ENCODE measurements at regions not wholly inside any gene's neighbourhood (a gene's known extent, or its start where the extent isn't known, plus 50 kb on each side); places are given as distances from the start of the nearest gene placed in this dataset.

DNA sequence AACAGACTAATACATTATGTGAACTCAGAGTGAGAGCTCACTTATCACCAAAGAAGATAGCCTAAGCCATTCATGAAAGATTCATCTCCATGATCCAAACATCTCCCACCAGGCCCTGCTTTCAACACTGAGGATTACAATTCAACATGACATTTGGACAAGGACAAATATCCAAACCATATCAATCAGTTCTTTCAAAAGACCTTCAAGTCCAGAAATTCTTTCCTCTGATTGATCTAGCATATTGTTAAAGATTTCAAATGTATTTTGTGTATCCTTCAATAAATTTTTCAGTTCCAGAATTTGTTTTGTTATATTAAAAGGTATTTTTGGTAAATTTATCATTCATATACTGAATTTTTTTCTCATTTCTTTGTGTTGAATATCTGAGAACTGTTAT lies 1055.8 kb downstream of the SLC6A15 start:
- H3K4me3 ChIP-seq: no peak overlapping the region
- DNase-seq (ENCODE audit: low spot score): no peak
- H3K4me2 ChIP-seq: no peak overlapping the region
- no peak overlapping the region for H3K4me3 Mint-ChIP-seq
- H3K36me3 ChIP-seq: no peaks in the 10 kb centered on the region
- no peak overlapping the region for H3K9ac ChIP-seq
- H3K27me3 ChIP-seq: no peaks in the 10 kb centered on the region
- peaks cover 23% of the 10 kb centered on the region for H3K9me3 Mint-ChIP-seq
- peaks cover 2% of the 10 kb centered on the region for H3K27me3 Mint-ChIP-seq (ENCODE audit: insufficient read depth, low read depth)
- no peak overlapping the region for H3K27ac ChIP-seq
- no peak overlapping the region for H2AFZ ChIP-seq (replicated peaks)
- no peaks in the 10 kb centered on the region for H3K4me1 Mint-ChIP-seq
- H4K20me1 ChIP-seq (ENCODE audit: low read depth): no peaks in the 10 kb centered on the region
- no peak overlapping the region for H3K27ac Mint-ChIP-seq
- no peaks in the 10 kb centered on the region for H3K79me2 ChIP-seq (ENCODE audit: low read depth)
- no peaks in the 10 kb centered on the region for H3F3A ChIP-seq (ENCODE audit: low read depth)
- TF ChIP-seq, protein P1, sequence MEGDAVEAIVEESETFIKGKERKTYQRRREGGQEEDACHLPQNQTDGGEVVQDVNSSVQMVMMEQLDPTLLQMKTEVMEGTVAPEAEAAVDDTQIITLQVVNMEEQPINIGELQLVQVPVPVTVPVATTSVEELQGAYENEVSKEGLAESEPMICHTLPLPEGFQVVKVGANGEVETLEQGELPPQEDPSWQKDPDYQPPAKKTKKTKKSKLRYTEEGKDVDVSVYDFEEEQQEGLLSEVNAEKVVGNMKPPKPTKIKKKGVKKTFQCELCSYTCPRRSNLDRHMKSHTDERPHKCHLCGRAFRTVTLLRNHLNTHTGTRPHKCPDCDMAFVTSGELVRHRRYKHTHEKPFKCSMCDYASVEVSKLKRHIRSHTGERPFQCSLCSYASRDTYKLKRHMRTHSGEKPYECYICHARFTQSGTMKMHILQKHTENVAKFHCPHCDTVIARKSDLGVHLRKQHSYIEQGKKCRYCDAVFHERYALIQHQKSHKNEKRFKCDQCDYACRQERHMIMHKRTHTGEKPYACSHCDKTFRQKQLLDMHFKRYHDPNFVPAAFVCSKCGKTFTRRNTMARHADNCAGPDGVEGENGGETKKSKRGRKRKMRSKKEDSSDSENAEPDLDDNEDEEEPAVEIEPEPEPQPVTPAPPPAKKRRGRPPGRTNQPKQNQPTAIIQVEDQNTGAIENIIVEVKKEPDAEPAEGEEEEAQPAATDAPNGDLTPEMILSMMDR (IDR thresholded peaks at IDR 0.05): no peak
- TF ChIP-seq EZH2phosphoT487 (IDR thresholded peaks at IDR 0.05) (no peak), EZH2 (IDR thresholded peaks at IDR 0.05) (no peak)
- H3K4me1 ChIP-seq: no peaks in the 10 kb centered on the region
- no peaks in the 10 kb centered on the region for H3K9me3 ChIP-seq (ENCODE audit: low read depth)
- no peaks in the 10 kb centered on the region for H3K36me3 Mint-ChIP-seq

DNA sequence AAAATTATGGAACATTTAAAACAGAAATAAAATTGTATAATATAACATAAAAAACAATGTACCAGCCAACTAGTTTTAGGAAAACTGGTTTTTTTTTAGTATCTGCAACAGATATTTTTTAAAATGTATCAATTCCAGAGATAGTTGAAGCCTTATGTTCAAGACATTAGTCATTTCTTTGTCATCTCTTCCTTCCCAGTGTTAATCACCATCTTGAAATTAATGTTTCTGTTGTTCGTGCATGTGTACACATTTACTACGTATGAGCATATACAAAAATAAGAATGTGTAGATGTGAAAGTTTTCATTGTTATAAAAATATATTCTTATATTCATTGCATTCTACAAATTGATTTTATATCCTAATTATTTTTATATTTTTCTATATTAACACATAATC lies 1062.1 kb downstream of the SLC6A15 start:
- Mint-ChIP-seq H3K4me1 (no peaks in the 10 kb centered on the region), H3K9me3 (peaks cover 8% of the 10 kb centered on the region), H3K27ac (no peak overlapping the region), H3K27me3 (ENCODE audit: insufficient read depth, low read depth) (no peaks in the 10 kb centered on the region), H3K36me3 (no peaks in the 10 kb centered on the region), H3K4me3 (no peak overlapping the region)
- no peak overlapping the region for H2AFZ ChIP-seq (replicated peaks)
- H3K4me3 ChIP-seq: no peak overlapping the region
- H3K36me3 ChIP-seq: no peaks in the 10 kb centered on the region
- H3K4me2 ChIP-seq: no peak overlapping the region
- H3K79me2 ChIP-seq (ENCODE audit: low read depth): no peaks in the 10 kb centered on the region
- no peaks in the 10 kb centered on the region for H3K27me3 ChIP-seq
- H3F3A ChIP-seq (ENCODE audit: low read depth): no peaks in the 10 kb centered on the region
- no peak overlapping the region for H3K27ac ChIP-seq
- no peak for TF ChIP-seq EZH2 (IDR thresholded peaks at IDR 0.05)
- TF ChIP-seq, protein P1 (IDR thresholded peaks at IDR 0.05): no peak
- DNase-seq (ENCODE audit: low spot score): no peak
- H3K9ac ChIP-seq: no peak overlapping the region
- no peaks in the 10 kb centered on the region for H3K4me1 ChIP-seq
- H3K9me3 ChIP-seq (ENCODE audit: low read depth): no peaks in the 10 kb centered on the region
- no peaks in the 10 kb centered on the region for H4K20me1 ChIP-seq (ENCODE audit: low read depth)

DNA sequence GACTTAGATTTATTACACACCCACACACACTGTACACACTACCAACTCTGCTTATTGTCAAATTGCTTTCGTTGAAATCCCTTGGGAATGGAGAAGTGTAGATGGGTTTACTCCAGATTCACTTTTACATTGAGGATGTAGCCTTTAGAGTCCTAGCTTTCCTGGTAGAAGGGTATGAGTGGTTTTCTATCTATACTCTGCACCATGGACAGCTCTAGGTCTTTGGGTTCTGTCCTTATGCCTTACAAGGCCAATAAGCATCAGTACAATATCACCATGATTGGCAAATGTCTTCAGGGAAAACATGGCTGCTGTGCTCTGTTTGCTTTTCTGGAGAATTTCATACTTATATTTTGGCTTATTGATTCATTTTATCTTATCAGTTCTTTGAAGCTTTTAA lies 1063.9 kb downstream of the SLC6A15 start:
- Mint-ChIP-seq H3K27ac (no peak overlapping the region), H3K36me3 (no peaks in the 10 kb centered on the region), H3K27me3 (ENCODE audit: insufficient read depth, low read depth) (no peaks in the 10 kb centered on the region), H3K9me3 (no peaks in the 10 kb centered on the region), H3K4me1 (no peaks in the 10 kb centered on the region), H3K4me3 (no peak overlapping the region)
- TF ChIP-seq EZH2phosphoT487 (IDR thresholded peaks at IDR 0.05) (no peak), EZH2 (IDR thresholded peaks at IDR 0.05) (no peak)
- TF ChIP-seq, protein P1 (IDR thresholded peaks at IDR 0.05): no peak
- Histone ChIP-seq H3K9me3 (ENCODE audit: low read depth) (no peaks in the 10 kb centered on the region), H3K36me3 (no peaks in the 10 kb centered on the region), H3K4me2 (no peak overlapping the region), H3K9ac (no peak overlapping the region), H3F3A (ENCODE audit: low read depth) (no peaks in the 10 kb centered on the region), H3K27me3 (no peaks in the 10 kb centered on the region), H3K27ac (no peak overlapping the region), H3K4me1 (no peaks in the 10 kb centered on the region), H3K79me2 (ENCODE audit: low read depth) (no peaks in the 10 kb centered on the region), H4K20me1 (ENCODE audit: low read depth) (no peaks in the 10 kb centered on the region), H2AFZ (replicated peaks) (no peak overlapping the region), H3K4me3 (no peak overlapping the region)
- DNase-seq (ENCODE audit: low spot score): no peak

DNA sequence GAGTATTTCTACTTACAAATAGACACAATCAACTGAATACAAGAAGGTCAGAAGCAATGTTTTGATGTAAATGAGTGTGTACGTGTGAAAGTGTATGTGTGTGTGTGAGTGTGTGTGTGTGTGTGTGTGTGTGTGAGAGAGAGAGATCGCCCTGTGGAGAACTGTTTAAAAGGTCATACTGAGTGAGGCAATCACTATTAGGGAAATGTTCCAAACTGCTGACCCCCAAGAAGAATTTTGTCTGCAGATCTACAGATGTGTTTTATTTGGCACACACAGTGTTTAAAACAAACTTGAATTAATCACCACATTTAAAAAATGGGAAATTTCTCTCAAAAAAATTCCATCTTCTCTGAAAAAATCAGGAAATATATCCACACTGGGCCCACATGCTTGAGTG lies 1069.1 kb downstream of the SLC6A15 start:
- no peak for DNase-seq (ENCODE audit: low spot score)
- Histone ChIP-seq H3K27ac (no peak overlapping the region), H3F3A (ENCODE audit: low read depth) (no peaks in the 10 kb centered on the region), H2AFZ (replicated peaks) (no peak overlapping the region), H3K9ac (no peak overlapping the region), H3K27me3 (no peaks in the 10 kb centered on the region), H3K9me3 (ENCODE audit: low read depth) (no peaks in the 10 kb centered on the region), H3K4me1 (no peaks in the 10 kb centered on the region), H4K20me1 (ENCODE audit: low read depth) (no peaks in the 10 kb centered on the region), H3K4me2 (no peak overlapping the region), H3K36me3 (no peaks in the 10 kb centered on the region), H3K79me2 (ENCODE audit: low read depth) (no peaks in the 10 kb centered on the region), H3K4me3 (no peak overlapping the region)
- no peaks in the 10 kb centered on the region for H3K4me1 Mint-ChIP-seq
- H3K27me3 Mint-ChIP-seq (ENCODE audit: insufficient read depth, low read depth): no peaks in the 10 kb centered on the region
- H3K36me3 Mint-ChIP-seq: no peaks in the 10 kb centered on the region
- no peak overlapping the region for H3K27ac Mint-ChIP-seq
- no peaks in the 10 kb centered on the region for H3K9me3 Mint-ChIP-seq
- TF ChIP-seq EZH2 (IDR thresholded peaks at IDR 0.05): no peak
- TF ChIP-seq, protein P1 (IDR thresholded peaks at IDR 0.05): no peak
- TF ChIP-seq EZH2phosphoT487 (IDR thresholded peaks at IDR 0.05): no peak
- no peak overlapping the region for H3K4me3 Mint-ChIP-seq

Data from neural progenitor cell (in vitro differentiated cells).